H7 (cell line): ENCODE measurements at regions not wholly inside any gene's neighbourhood (a gene's known extent, or its start where the extent isn't known, plus 50 kb on each side); places are given as distances from the start of the nearest gene placed in this dataset.
A peak's percentile ranks its signal among the peaks of the same experiment; 100 is the strongest.

Experiments
- DNase-seq: peaks from one replicate; pipeline ENCODE4 v3.0.0; 2012
- H3K27me3 ChIP-seq: 2 replicates; pipeline ENCODE4 v1.6.0; 2011; ENCODE audit warnings: mild to moderate bottlenecking, low read length; ENCODE audit not compliant: control insufficient read depth, insufficient read depth
- H3K36me3 ChIP-seq: replicated peaks from 2 replicates; pipeline ENCODE4 v1.5.1; 2011; ENCODE audit warnings: low read length; ENCODE audit not compliant: control insufficient read depth, insufficient read depth
- H3K4me3 ChIP-seq: 2 replicates; pipeline ENCODE4 v1.5.1; 2011; ENCODE audit warnings: low read depth, mild to moderate bottlenecking, control low read depth, low read length, moderate library complexity; ENCODE audit not compliant: insufficient read depth

- H3K27me3 ChIP-seq = no peaks in the 10 kb centered on the region; the same call in 1 of the 2 replicates
- no peak overlapping the region for H3K4me3 ChIP-seq
- peak; percentile 50 for DNase-seq
- H3K36me3 ChIP-seq = no peaks in the 10 kb centered on the region
Measured at GRCh38 chr14:96617635-96618034, 115.5 kb downstream of the PAPOLA start.

GRCh38 chr14:96622926-96623325, 120.7 kb downstream of the PAPOLA start:
- H3K36me3 ChIP-seq = no peaks in the 10 kb centered on the region
- no peaks in the 10 kb centered on the region for H3K27me3 ChIP-seq
- no peak for DNase-seq
- no peak overlapping the region for H3K4me3 ChIP-seq

- Histone ChIP-seq H3K4me3 (no peak overlapping the region), H3K36me3 (no peaks in the 10 kb centered on the region), H3K27me3 (no peaks in the 10 kb centered on the region)
- DNase-seq = peak; percentile 46
Measured at GRCh38 chr14:96623676-96624484, 121.7 kb downstream of the PAPOLA start.

GRCh38 chr14:96624661-96625425, 122.7 kb downstream of the PAPOLA start:
- Histone ChIP-seq H3K36me3 (no peaks in the 10 kb centered on the region), H3K4me3 (no peak overlapping the region), H3K27me3 (no peaks in the 10 kb centered on the region)
- peak; percentile 63 for DNase-seq

- DNase-seq = no peak
- no peaks in the 10 kb centered on the region for H3K36me3 ChIP-seq
- H3K27me3 ChIP-seq = no peaks in the 10 kb centered on the region
- no peak overlapping the region for H3K4me3 ChIP-seq
Measured at GRCh38 chr14:96625426-96625985, 123.3 kb downstream of the PAPOLA start.

GRCh38 chr14:96626121-96626768, 124.1 kb downstream of the PAPOLA start:
- Histone ChIP-seq H3K4me3 (no peak overlapping the region), H3K36me3 (no peaks in the 10 kb centered on the region), H3K27me3 (no peaks in the 10 kb centered on the region)
- DNase-seq = no peak

- Histone ChIP-seq H3K4me3 (no peak overlapping the region), H3K27me3 (no peaks in the 10 kb centered on the region), H3K36me3 (no peaks in the 10 kb centered on the region)
- DNase-seq = peak; percentile 14
Measured at GRCh38 chr14:96626916-96627315, 124.7 kb downstream of the PAPOLA start.

- no peaks in the 10 kb centered on the region for H3K27me3 ChIP-seq
- H3K4me3 ChIP-seq = no peak overlapping the region
- no peaks in the 10 kb centered on the region for H3K36me3 ChIP-seq
- DNase-seq = peak; percentile 5
Measured at GRCh38 chr14:96627386-96627785, 125.2 kb downstream of the PAPOLA start.

GRCh38 chr14:96627811-96628775, 125.9 kb downstream of the PAPOLA start:
- Histone ChIP-seq H3K4me3 (no peak overlapping the region), H3K27me3 (no peaks in the 10 kb centered on the region), H3K36me3 (no peaks in the 10 kb centered on the region)
- peak; percentile 10 for DNase-seq

GRCh38 chr14:96629082-96629481, 126.9 kb downstream of the PAPOLA start:
- DNase-seq = no peak

GRCh38 chr14:96629558-96630222, 127.5 kb downstream of the PAPOLA start:
- H3K4me3 ChIP-seq = no peak overlapping the region
- H3K27me3 ChIP-seq = no peaks in the 10 kb centered on the region
- no peaks in the 10 kb centered on the region for H3K36me3 ChIP-seq
- no peak for DNase-seq

More at GRCh38 chr14:96629082-96629481, 126.9 kb downstream of the PAPOLA start:
- Histone ChIP-seq H3K27me3 (no peaks in the 10 kb centered on the region), H3K36me3 (no peaks in the 10 kb centered on the region), H3K4me3 (no peak overlapping the region)

GRCh38 chr14:96630281-96630680, 128.1 kb downstream of the PAPOLA start:
- Histone ChIP-seq H3K36me3 (no peaks in the 10 kb centered on the region), H3K4me3 (no peak overlapping the region), H3K27me3 (no peaks in the 10 kb centered on the region)
- DNase-seq = no peak

GRCh38 chr14:96631030-96631429, 128.8 kb downstream of the PAPOLA start:
- no peak overlapping the region for H3K4me3 ChIP-seq
- peak; percentile 4 for DNase-seq
- H3K36me3 ChIP-seq = no peaks in the 10 kb centered on the region

More at GRCh38 chr14:96631030-96631429, 128.8 kb downstream of the PAPOLA start:
- no peaks in the 10 kb centered on the region for H3K27me3 ChIP-seq
